HG03139 (cell line): ENCODE measurements at regions not wholly inside any gene's neighbourhood (a gene's known extent, or its start where the extent isn't known, plus 50 kb on each side); places are given as distances from the start of the nearest gene placed in this dataset.
A peak's percentile ranks its signal among the peaks of the same experiment; 100 is the strongest.
"Not testable (repeated sequence)": the region's sequence is repeated elsewhere in the genome, so short reads cannot be mapped to it uniquely, and the experiment has no call there.

Experiments used
- ATAC-seq: cut with Tn5 transposase; IDR thresholded peaks from one replicate; pipeline ENCODE4 v1.9.1; 2021; ENCODE audit not compliant: unreplicated experiment

DNA sequence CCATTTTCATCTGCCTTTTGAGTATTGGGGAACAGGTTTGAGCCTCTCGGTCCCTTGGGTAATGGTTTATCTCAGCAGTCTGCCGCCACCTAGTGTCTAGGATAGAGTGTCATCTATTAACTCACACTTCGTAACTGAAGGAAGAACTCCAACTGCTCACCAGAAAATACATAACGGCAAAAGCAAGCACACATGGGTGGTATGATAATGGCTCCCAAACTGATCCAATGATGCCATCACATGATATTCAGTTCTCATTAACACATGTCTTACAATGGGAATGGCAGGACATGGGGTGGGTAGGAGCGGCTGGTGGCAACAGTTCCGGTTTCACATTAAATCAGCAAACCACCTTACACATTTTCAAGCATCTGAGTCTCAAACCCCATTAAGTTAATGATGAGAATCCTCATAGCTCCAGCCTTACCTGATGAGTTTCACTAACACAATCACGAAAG is 110.7 kb upstream of the PHACTR1 start:
- ATAC-seq = peak; percentile 54

DNA sequence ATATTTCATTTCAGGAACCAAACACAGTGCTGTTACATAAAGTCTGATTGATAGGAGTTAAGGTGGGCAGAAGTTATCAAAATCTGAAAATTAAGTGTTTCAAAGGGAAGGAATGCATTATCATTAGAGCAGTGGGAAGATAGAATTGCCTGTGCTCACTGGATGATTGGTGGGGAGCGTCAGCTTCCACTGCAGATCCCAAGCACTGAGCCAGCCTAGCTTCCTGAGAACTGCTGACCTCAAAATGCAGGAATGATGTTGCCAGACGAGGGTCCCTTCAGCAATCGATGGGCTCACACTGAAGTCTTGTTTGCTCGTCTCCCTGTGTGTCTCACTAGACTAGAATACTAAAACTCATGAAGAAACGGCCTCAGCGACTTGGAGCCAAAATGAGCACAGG is 110.0 kb upstream of the PHACTR1 start:
- no peak for ATAC-seq

GRCh38 chr6:12608016-12608860 is 108.3 kb upstream of the PHACTR1 start:
- ATAC-seq = peak; percentile 68

GRCh38 chr6:12608874-12609273 is 107.7 kb upstream of the PHACTR1 start:
- no peak for ATAC-seq

GRCh38 chr6:12609751-12610150 is 106.8 kb upstream of the PHACTR1 start:
- ATAC-seq = no peak

- no peak for ATAC-seq
These were observed 105.7 kb upstream of the PHACTR1 start for GRCh38 chr6:12610862-12611261.

DNA sequence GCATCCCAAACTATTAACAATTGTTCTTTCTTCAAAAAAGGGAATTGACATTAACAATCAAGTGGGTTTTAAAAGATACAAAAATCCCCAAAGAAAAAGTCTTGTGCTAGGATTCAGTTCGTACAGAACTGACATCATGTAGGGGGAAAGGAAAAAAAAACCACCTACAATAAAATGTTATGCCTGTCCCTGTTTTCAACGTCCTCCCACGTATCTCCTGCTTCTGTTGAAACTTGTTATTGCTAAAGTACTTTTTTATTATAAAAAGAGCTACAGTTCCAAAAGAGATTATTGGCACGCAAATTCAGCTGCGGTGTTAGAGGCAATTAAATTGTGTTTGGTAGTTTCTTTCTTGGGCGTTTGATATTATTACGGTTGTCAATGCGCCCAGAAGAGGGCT is 102.8 kb upstream of the PHACTR1 start:
- ATAC-seq = no peak

DNA sequence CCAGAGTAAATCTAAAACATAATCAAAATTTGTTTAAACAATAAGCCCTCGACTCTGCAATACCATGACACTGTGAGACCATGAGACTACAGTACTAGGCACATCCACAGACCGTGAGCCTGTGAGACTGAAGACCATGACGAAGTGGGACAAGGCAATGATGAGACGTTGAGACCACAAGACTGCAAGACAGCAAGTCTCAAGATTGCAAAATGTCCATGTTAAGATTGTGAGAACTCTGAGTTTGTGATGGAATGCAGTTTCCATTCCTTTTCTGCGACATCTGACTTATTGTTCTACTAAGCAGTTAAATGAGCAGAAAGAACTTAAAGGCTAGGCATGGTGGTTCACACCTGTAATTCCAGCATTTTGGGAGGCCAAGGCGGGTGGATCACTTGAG is 102.1 kb upstream of the PHACTR1 start:
- ATAC-seq = no peak

GRCh38 chr6:12618296-12618695 is 98.3 kb upstream of the PHACTR1 start:
- ATAC-seq = no peak

DNA sequence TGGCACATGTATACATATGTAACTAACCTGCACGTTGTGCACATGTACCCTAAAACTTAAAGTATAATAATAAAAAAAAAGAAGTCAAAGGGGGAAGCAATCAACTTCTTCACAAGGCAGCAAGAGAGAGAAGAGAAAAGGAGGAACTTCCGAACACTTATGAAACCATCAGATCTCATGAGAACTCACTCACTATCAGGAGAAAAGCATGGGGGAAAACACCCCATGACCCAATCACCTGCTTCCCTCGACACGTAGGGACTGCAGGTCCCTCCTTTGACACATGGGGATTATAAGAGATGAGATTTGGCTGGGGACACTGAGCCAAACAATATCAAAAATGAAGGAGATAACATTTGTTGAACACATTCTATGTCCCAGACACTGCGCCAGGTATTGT is 94.8 kb upstream of the PHACTR1 start:
- no peak for ATAC-seq

DNA sequence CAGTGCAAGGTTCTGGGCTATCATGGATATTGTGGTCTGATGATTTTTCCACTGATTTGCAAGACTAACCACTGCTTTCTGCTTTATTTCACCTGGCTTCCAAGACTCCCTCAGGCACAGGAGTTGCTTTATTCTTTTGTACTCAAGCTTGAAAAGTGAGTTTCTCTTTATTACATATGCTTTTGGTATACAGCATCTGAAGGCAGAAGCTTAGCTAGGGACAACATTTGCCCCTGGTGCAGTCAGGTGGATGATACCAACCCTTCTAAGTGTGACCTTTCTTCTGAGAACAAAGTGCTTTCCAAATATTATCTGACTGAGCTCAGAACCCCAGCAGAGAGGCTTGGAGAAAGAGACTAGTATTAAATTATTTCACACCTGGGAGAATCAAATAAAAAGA is 94.0 kb upstream of the PHACTR1 start:
- no peak for ATAC-seq

- no peak for ATAC-seq
These were observed 92.3 kb upstream of the PHACTR1 start for GRCh38 chr6:12624142-12624837.

GRCh38 chr6:12627053-12627452 is 89.5 kb upstream of the PHACTR1 start:
- no peak for ATAC-seq

DNA sequence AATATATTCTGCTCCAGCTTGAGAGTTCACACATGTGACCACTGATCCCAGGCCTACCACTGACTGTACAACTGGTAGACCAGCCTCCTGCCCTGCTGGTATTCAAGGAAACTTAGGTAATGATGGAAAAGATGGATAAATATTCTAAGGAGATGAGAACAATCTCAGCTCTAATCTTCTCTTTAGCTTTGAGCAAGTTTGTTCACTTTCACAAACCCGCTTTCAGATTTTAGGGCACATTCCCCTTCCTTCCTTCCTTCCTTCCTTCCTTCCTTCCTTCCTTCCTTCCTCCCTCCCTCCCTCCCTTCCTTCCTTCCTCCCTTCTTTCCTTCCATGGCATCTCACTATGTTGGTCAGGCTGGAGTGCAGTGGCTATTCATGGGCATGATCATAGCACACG is 88.2 kb upstream of the PHACTR1 start:
- no peak for ATAC-seq

GRCh38 chr6:12633746-12634145 is 82.8 kb upstream of the PHACTR1 start:
- ATAC-seq = not testable (repeated sequence)

- no peak for ATAC-seq
These were observed 81.2 kb upstream of the PHACTR1 start for GRCh38 chr6:12635375-12635774.

- ATAC-seq = no peak
These were observed 80.8 kb upstream of the PHACTR1 start for GRCh38 chr6:12635813-12636212.

GRCh38 chr6:12636336-12636735 is 80.2 kb upstream of the PHACTR1 start:
- no peak for ATAC-seq

GRCh38 chr6:12637960-12638641 is 78.5 kb upstream of the PHACTR1 start:
- no peak for ATAC-seq

DNA sequence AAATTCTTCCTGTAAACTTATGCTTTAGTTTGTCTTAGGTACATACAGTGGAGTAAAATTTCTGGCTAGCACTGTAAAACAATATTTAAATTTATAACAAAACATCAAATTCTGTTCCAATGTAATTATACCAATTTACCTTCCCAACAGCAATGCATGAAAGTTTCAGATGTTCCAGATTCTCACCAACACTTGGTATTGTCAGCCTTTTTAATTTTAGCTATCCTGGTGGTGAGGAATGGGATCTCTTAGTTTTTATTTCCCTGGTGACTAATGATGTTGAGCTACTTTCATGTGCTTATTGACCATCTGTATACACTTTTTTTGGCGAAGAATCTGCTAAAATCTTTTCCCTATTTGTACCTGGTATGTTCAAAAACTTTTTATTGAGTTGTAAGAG is 76.1 kb upstream of the PHACTR1 start:
- no peak for ATAC-seq

DNA sequence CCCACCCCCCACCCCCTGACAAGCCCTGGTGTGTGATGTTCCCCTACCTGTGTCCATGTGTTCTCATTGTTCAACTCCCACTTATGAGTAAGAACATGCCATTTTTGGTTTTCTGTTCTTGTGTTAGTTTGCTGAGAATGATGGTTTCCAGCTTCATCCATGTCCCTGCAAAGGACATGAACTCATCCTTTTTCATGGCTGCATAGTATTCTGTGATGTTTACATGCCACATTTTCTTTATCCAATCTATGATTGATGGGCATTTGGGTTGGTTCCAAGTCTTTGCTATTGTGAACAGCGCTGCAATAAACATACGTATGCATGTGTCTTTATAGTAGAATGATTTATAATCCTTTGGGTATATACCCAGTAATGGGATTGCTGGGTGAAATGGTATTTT is 74.8 kb upstream of the PHACTR1 start:
- ATAC-seq = not testable (repeated sequence)

- ATAC-seq = no peak
These were observed 70.6 kb upstream of the PHACTR1 start for GRCh38 chr6:12645941-12646340.
